C4-2B (cell line): ENCODE measurements at regions not wholly inside any gene's neighbourhood (a gene's known extent, or its start where the extent isn't known, plus 50 kb on each side); places are given as distances from the start of the nearest gene placed in this dataset.

ENCODE experiments used
- H3K27ac ChIP-seq: fragments of 450-650 bp; 2 replicates; pipeline ENCODE4 v1.5.1; 2017
- ZFX ChIP-seq: fragments of 450-650 bp; IDR thresholded peaks from 2 replicates; pipeline ENCODE4 v1.6.1; 2017
- TF ChIP-seq, protein P1 (sequence below): fragments of 450-650 bp; conservative IDR thresholded peaks from 2 replicates; pipeline ENCODE4 v1.5.1; 2017; ENCODE audit warnings: mild to moderate bottlenecking

DNA sequence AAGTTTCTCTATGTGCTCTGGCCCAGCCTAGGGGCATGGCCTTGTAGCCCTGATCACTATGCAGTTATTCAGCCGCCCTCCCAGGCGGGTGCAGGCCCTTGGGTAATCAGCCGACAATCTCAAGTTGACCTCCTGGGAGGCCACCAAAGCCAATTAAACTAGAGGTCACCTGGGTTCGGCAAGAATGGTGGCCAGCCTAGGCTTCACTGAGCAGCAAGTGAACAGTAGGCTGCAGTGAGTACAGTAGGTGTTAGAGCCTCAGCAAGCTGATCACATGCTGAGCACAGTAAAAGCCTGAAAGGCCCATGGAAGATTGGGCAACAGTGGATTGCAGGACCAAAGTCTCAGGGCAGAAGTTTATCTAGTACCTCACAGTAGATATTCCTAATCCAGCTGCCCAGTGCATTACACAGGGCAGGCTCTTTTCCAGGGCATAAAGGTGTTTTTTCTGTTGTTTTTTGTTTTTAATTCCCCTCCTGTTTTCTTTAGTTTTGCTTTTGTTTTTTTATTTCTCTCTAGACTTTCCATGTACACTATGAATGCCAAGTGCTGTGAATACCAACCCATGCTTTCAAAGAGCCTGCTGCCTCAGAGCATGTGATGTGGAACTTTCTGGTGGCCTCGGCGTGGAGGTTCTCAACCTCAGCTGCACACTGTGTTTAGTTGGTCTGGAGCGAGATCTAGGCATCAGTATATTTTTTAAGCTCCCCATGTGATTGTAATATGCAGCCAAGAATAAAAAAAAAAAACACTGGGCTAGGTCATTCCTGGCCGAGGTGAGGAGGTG lies 55.9 kb upstream of the ATL2 start:
- TF ChIP-seq ZFX = no peak
- TF ChIP-seq, protein P1, sequence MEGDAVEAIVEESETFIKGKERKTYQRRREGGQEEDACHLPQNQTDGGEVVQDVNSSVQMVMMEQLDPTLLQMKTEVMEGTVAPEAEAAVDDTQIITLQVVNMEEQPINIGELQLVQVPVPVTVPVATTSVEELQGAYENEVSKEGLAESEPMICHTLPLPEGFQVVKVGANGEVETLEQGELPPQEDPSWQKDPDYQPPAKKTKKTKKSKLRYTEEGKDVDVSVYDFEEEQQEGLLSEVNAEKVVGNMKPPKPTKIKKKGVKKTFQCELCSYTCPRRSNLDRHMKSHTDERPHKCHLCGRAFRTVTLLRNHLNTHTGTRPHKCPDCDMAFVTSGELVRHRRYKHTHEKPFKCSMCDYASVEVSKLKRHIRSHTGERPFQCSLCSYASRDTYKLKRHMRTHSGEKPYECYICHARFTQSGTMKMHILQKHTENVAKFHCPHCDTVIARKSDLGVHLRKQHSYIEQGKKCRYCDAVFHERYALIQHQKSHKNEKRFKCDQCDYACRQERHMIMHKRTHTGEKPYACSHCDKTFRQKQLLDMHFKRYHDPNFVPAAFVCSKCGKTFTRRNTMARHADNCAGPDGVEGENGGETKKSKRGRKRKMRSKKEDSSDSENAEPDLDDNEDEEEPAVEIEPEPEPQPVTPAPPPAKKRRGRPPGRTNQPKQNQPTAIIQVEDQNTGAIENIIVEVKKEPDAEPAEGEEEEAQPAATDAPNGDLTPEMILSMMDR = no peak
- H3K27ac ChIP-seq = no peak overlapping the region

GRCh38 chr2:38430597-38431207 lies 53.6 kb upstream of the ATL2 start:
- no peak overlapping the region for H3K27ac ChIP-seq
- TF ChIP-seq ZFX = no peak
- TF ChIP-seq, protein P1 = no peak

GRCh38 chr2:38430196-38430595 lies 53.1 kb upstream of the ATL2 start:
- no peak for TF ChIP-seq ZFX
- TF ChIP-seq, protein P1 = no peak
- no peak overlapping the region for H3K27ac ChIP-seq

DNA sequence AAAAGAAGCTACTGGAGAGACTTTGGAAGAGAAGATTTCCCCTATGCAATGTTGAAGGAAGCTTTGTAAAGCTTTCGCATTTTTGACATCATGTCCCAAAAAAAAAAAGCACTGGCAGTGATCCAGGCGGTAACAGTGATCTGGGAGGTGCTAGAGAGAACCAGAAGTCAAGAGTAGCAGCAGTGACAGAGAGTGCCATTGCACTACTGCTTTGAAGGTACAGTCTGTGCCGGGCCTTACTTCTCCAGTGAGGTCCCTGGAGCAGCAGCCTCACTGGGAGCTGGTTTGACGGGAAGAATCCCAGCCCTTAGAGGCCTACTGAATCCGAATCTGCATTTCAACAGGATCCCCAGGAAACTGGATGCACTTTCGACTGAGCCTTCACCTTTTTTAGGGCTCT lies 50.9 kb upstream of the ATL2 start:
- TF ChIP-seq, protein P1 = no peak
- no peak for TF ChIP-seq ZFX
- H3K27ac ChIP-seq = peak overlapping the region; percentile 6

DNA sequence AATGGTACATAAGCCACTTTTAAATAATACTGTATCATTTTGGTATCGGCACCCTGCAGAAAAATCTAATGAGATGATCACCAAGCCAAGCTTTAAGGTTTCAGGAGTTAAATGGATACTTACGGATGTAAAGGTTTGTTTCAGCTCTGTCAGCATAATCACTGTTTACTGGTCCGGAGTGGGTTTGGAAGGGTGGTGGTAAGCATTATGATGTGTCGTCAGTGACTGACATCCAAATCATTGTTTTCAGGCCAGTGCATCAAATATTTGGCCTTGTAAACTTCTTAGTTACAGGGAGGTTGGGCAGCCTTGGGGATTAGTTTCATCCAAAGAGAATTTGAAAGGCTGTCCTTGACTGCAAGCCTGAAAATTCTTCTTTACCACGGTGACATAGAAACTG lies 50.0 kb upstream of the ATL2 start:
- no peak overlapping the region; the same call in 1 of the 2 replicates for H3K27ac ChIP-seq
- TF ChIP-seq ZFX = no peak
- TF ChIP-seq, protein P1 = no peak
